ENCODE measurements at regions not wholly inside any gene's neighbourhood (a gene's known extent, or its start where the extent isn't known, plus 50 kb on each side); places are given as distances from the start of the nearest gene placed in this dataset.
A peak's percentile ranks its signal among the peaks of the same experiment; 100 is the strongest.
"Not testable (repeated sequence)": the region's sequence is repeated elsewhere in the genome, so short reads cannot be mapped to it uniquely, and the experiment has no call there.

- DNase-seq (ENCODE audit: low read depth in 2 of 2) = no peak
- TF ChIP-seq, protein P1, sequence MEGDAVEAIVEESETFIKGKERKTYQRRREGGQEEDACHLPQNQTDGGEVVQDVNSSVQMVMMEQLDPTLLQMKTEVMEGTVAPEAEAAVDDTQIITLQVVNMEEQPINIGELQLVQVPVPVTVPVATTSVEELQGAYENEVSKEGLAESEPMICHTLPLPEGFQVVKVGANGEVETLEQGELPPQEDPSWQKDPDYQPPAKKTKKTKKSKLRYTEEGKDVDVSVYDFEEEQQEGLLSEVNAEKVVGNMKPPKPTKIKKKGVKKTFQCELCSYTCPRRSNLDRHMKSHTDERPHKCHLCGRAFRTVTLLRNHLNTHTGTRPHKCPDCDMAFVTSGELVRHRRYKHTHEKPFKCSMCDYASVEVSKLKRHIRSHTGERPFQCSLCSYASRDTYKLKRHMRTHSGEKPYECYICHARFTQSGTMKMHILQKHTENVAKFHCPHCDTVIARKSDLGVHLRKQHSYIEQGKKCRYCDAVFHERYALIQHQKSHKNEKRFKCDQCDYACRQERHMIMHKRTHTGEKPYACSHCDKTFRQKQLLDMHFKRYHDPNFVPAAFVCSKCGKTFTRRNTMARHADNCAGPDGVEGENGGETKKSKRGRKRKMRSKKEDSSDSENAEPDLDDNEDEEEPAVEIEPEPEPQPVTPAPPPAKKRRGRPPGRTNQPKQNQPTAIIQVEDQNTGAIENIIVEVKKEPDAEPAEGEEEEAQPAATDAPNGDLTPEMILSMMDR (IDR thresholded peaks at IDR 0.05; ENCODE audit: low read depth, low read length) = no peak
- H3K4me3 ChIP-seq (replicated peaks in 1 of 2; ENCODE audit: low read depth in 2 of 2, low read length in 2 of 2) = no peak overlapping the region
Observed at GRCh38 chr15:39416258-39416657, 164.6 kb upstream of the THBS1 start.

DNA sequence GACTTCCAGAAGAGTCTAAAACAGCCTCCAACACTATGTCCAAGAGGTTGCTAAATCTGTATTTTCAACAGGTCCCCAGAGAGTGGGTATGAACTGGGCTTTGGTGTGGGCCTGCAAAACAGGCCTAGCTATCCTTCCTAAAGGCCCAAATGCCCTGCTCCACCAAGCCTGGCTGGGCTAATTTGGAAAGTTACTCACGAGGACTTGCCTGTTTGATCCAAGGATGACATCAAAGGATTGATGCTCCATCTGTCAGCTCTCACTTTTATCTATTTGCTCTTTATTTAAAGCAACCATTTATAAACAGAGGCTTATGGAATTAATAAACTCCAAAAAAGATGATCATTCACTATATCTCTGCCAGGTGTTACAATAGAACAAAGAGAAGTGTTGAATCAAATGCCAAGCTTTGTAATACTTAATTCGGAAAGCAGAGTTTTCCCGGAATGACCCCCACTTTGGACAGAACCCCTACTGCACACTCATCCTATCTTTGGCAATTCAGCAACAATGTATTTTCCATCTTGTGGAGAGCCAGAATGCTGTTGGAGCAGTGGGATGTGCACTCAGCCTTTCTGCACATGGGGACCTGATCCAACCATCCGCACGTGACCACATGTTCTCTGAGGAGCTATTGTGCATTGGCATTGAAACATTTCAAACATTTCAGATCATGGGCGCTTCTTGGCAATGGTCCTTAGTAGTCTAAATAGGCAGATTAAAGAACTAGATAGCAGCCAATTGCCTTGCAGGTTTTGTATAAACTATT lies 163.3 kb upstream of the THBS1 start:
- DNase-seq (ENCODE audit: low read depth in 2 of 2) = no peak
- no peak overlapping the region for H3K4me3 ChIP-seq (replicated peaks in 1 of 2; ENCODE audit: low read depth in 2 of 2, low read length in 2 of 2)
- TF ChIP-seq, protein P1 (IDR thresholded peaks at IDR 0.05; ENCODE audit: low read depth, low read length) = no peak

DNA sequence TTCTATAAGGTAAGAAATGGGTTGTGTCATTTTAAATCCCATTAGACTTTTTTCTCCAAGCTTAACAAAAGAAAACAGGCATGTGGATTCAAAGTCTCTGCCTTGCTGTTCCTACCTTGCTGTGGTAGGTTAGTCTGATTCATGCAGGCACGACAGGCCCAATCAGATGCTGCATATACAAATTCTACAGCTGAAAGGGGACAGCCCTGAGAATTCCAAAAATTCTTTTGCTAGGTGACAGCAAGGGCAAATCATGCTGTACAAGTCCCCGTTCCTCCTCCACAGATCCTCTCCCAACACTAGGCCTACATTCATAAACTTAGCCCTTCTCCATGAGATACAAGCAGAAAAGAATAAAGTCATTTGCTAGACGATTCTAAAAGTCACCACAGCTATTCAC lies 161.2 kb upstream of the THBS1 start:
- H3K4me3 ChIP-seq (replicated peaks in 1 of 2; ENCODE audit: low read depth in 2 of 2, low read length in 2 of 2) = no peak overlapping the region
- no peak for DNase-seq (ENCODE audit: low read depth in 2 of 2)
- TF ChIP-seq, protein P1 (IDR thresholded peaks at IDR 0.05; ENCODE audit: low read depth, low read length) = no peak

DNA sequence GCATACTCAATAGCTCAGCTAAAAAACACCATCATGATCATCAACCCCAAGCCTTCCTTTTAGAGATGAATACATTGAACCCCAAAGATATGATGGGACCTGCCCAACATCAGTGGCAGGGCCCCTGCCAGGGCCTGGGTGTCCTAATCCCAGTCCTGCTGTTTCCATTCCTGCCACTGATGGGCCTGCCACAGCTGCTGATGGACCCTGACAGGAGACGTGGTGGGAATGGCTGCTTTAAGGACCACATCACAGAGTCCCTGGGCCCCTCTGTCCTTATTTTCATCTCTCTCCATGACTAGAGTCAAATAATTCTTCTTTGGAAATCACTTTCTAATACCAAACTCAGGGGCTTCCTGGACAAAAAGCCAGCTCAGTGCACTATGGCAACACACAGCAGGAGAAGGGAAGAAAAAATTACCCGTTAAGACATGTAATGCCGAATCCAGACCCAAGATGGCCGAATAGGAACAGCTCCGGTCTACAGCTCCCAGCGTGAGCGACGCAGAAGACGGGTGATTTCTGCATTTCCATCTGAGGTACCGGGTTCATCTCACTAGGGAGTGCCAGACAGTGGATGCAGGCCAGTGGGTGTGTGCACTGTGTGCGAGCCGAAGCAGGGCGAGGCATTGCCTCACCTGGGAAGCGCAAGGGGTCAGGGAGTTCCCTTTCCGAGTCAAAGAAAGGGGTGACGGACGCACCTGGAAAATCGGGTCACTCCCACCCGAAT lies 160.6 kb upstream of the THBS1 start:
- not testable (repeated sequence) for H3K4me3 ChIP-seq (replicated peaks in 1 of 2; ENCODE audit: low read depth in 2 of 2, low read length in 2 of 2); DNase-seq (ENCODE audit: low read depth in 2 of 2)

- DNase-seq (ENCODE audit: low read depth in 2 of 2); H3K4me3 ChIP-seq (replicated peaks in 1 of 2; ENCODE audit: low read depth in 2 of 2, low read length in 2 of 2): not testable (repeated sequence)
Observed at GRCh38 chr15:39420853-39421192, 160.1 kb upstream of the THBS1 start.

GRCh38 chr15:39426552-39427532 lies 154.0 kb upstream of the THBS1 start:
- H3K4me3 ChIP-seq (replicated peaks in 1 of 2; ENCODE audit: low read depth in 2 of 2, low read length in 2 of 2) = no peak overlapping the region
- DNase-seq (ENCODE audit: low read depth in 2 of 2) = peak; percentile 73 to 92
- TF ChIP-seq, protein P1 (IDR thresholded peaks at IDR 0.05; ENCODE audit: low read depth, low read length) = no peak

DNA sequence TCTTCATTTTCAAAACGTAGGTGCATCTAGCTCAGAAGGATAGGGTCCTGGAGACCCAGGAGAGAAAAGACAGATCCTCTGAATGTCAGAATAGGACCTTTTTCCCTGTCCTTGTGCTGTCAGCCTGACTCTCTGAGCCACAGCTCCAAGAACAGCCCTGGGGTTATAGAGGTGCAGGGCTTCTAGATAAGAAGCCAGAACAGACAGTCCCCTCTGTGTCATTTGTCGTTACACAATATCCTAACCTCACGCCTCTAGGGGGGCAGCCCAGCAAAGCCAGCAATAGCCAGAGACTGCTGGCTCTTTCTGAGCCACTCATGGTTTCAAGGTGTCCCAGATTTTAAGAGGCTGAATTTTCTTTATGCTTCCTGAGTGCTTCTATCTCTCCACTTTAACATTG lies 153.2 kb upstream of the THBS1 start:
- TF ChIP-seq, protein P1 (IDR thresholded peaks at IDR 0.05; ENCODE audit: low read depth, low read length) = no peak
- no peak for DNase-seq (ENCODE audit: low read depth in 2 of 2)
- H3K4me3 ChIP-seq (replicated peaks in 1 of 2; ENCODE audit: low read depth in 2 of 2, low read length in 2 of 2) = no peak overlapping the region

All from cardiac fibroblast (primary cell).